AG09309 (cell line): ENCODE measurements at regions not wholly inside any gene's neighbourhood (a gene's known extent, or its start where the extent isn't known, plus 50 kb on each side); places are given as distances from the start of the nearest gene placed in this dataset.
A peak's percentile ranks its signal among the peaks of the same experiment; 100 is the strongest.
"Not testable (repeated sequence)": the region's sequence is repeated elsewhere in the genome, so short reads cannot be mapped to it uniquely, and the experiment has no call there.

Source experiments
- DNase-seq: peaks from one replicate; pipeline ENCODE4 v3.0.0-alpha.2; 2010; ENCODE audit warnings: low read depth
- H3K4me3 ChIP-seq: 2 replicates; pipeline ENCODE4 v1.5.1; 2011; ENCODE audit warnings: mild to moderate bottlenecking, low read depth, low read length, moderate library complexity; ENCODE audit not compliant: control insufficient read depth
- TF ChIP-seq, protein P1 (sequence below): IDR thresholded peaks from 2 replicates; pipeline ENCODE4 v1.5.1; 2011; ENCODE audit warnings: mild to moderate bottlenecking, low read depth, low read length, inconsistent platforms; ENCODE audit not compliant: insufficient read depth, control insufficient read depth; ENCODE audit errors: missing control alignments

DNA sequence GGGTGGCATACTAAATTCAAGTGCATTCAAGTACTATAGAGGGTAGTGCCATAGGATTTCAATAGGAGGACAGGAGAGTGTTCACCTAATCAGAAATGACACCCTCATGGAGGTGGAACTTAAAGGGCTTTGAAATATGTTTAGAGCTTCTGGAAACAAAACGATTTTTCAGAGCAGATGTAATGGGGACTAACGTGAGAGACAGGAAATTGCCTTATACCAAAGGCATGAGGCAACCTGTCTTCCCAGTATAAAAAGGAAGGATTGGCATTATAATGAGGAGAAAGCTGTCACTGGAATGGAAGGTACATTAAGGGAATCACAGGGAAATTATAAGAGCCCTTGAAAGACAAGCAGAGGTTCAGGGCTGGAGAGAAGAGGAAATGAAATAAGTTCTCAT, 116.3 kb upstream of the PNPLA4 start:
- TF ChIP-seq, protein P1, sequence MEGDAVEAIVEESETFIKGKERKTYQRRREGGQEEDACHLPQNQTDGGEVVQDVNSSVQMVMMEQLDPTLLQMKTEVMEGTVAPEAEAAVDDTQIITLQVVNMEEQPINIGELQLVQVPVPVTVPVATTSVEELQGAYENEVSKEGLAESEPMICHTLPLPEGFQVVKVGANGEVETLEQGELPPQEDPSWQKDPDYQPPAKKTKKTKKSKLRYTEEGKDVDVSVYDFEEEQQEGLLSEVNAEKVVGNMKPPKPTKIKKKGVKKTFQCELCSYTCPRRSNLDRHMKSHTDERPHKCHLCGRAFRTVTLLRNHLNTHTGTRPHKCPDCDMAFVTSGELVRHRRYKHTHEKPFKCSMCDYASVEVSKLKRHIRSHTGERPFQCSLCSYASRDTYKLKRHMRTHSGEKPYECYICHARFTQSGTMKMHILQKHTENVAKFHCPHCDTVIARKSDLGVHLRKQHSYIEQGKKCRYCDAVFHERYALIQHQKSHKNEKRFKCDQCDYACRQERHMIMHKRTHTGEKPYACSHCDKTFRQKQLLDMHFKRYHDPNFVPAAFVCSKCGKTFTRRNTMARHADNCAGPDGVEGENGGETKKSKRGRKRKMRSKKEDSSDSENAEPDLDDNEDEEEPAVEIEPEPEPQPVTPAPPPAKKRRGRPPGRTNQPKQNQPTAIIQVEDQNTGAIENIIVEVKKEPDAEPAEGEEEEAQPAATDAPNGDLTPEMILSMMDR, result no peak
- DNase-seq, result no peak
- H3K4me3 ChIP-seq, result no peak overlapping the region

DNA sequence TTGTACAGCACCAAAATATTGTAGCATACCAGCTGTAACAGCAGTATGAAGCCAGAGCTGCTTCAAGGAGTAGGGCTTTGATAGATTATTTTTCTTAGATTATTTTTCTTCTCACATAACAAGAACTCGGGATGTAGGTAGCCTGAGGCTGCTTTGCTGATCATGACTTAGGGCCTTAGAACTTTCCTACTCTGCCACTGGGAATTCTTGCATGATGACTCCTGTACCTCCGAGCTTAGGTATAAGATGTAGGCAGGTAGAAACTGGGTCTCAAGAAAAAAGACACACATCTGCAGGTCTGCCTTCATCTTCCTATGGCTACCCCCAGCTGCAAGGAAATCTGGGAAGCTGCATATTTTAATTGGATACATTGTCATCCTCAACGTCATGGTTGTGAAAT, 115.9 kb upstream of the PNPLA4 start:
- DNase-seq, result no peak
- H3K4me3 ChIP-seq, result no peak overlapping the region
- TF ChIP-seq, protein P1, result no peak

DNA sequence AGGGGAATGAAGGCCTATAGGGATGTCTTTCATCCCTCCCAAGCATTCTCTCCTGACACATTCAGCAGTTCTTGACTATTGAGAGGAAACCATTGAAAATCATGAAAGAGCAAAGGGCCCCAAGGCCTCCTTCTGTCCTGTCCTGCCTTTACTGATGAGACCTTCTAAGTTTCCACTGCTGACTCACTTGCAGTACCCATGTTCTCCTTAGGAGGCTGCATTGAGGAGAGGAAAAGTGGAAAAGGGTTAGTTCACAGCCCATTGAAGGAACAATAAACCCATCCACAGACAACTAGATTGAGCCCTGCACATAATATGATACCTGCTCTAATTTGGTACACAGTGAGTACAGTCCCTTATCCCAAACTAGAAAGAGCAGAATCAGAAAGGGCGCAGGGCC, 115.1 kb upstream of the PNPLA4 start:
- TF ChIP-seq, protein P1, result peak; percentile 7
- DNase-seq, result no peak
- no peak overlapping the region for H3K4me3 ChIP-seq

DNA sequence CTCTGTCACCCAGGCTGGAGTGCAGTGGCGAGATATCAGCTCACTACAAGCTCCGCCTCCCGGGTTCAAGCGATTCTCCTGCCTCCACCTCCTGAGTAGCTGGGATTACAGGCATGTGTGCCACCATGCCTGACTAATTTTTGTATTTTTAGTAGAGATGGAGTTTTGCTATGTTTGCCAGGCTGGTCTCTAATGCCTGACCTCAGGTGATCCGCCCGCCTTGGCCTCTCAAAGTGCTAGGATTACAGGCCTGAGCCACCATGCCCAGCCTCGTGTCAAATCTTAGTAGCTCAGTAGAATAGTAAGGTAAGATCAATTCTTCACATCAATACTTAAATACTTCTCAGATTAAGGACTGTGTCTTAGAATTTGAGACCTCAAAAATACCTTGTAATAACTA, 112.5 kb upstream of the PNPLA4 start:
- H3K4me3 ChIP-seq, DNase-seq: not testable (repeated sequence)

DNA sequence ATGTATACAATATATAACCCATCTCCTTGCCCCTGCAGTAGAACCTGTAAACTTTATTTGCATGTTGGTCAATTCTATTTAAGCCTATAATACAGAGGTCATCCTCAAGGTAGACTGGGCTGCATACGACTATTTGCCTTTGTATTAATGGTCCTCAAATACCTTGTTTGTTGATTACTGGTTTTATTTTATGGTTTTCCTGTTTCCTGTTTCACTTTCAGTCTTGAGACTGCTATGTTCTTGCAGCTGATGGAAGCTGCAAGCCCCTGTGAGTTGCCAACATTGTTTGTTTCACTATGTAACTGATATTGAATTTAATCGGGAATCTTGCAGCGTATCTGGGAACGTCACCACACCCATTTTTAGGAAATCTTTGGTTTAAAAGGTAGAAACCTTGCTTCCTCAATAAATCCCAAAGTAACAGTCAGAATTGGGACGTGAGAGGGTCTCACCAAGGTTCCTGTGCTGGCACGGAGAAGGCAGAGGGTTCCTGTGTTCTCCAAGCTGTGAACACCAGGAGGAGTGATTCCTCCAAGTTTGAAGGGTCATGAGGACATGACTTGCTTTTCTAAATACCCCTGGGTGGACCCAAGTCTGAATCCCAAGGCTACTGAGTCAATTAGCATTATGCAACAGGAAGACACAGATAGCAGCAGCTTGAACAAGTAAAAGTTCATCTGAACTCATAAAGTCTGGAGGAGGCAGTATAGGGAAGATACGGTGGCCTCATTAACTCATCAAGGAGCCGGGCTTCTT, 110.6 kb upstream of the PNPLA4 start:
- TF ChIP-seq, protein P1, result no peak
- DNase-seq, result no peak
- H3K4me3 ChIP-seq, result no peak overlapping the region

DNA sequence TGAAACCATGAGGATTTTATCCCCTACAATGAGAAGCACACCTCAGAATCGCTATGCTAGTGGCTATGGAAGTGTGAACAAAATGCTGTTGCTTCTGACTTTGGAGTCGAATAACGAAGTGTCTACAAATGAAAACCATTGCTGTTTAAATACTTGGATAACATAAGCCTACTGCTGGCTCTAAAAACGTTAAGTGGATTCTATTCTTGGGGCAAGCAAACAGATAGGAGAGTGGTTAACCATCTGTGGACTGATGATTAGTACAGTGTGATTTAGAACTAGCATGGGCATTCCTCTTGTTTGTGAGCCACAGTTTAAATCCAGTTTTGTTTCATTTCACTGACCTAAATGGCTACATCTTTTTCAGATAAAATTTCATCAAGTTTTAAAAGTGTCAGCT, 109.7 kb upstream of the PNPLA4 start:
- H3K4me3 ChIP-seq, result no peak overlapping the region
- no peak for DNase-seq
- TF ChIP-seq, protein P1, result no peak

DNA sequence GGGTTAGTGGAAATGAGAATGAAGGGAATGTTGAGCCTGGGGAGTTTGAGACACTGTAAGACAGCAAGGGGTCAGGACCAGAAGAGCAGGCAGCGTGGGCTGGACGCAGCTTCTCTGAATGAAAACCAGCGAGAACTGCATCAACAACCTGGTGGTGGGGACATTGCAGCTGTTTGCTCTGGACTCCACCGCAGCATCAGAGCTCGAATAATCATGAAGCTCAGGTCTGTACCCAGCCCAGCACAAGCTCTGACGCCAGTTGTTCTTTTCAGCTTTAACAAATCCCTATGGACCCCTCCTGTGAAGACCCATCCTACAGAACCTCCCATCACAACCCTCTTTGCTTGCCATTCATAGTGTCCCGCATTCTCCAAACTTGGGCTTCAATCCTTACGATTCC, 106.8 kb upstream of the PNPLA4 start:
- TF ChIP-seq, protein P1, result no peak
- no peak for DNase-seq
- H3K4me3 ChIP-seq, result no peak overlapping the region
